Left hindlimb (tissue), 1 donor: ENCODE measurements at regions not wholly inside any gene's neighbourhood (a gene's known extent, or its start where the extent isn't known, plus 50 kb on each side); places are given as distances from the start of the nearest gene placed in this dataset.
"Not testable (repeated sequence)": the region's sequence is repeated elsewhere in the genome, so short reads cannot be mapped to it uniquely, and the experiment has no call there.

ENCODE experiments used
- DNase-seq: peaks from one replicate; pipeline ENCODE4 v3.0.0-alpha.2; 2018

DNA sequence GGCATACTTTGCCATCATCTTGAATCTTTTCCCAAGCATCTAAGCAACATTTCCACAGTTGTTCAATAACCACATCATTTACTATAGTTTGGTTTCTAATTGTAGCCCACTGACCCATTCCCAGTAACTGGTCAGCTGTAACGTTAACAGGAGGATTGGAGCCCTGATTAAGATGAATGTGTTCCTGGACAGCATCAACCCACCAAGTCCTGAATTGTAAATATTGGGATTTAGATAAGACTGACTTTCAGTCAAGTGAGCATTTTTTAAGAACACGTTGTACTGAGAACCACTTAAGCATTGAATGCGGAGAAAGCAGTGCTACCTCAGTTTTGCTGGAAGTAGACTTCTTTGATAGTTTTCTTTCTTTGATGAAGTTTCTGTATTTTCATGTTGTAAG, 53.3 kb upstream of the ARL4D start:
- DNase-seq: not testable (repeated sequence)

DNA sequence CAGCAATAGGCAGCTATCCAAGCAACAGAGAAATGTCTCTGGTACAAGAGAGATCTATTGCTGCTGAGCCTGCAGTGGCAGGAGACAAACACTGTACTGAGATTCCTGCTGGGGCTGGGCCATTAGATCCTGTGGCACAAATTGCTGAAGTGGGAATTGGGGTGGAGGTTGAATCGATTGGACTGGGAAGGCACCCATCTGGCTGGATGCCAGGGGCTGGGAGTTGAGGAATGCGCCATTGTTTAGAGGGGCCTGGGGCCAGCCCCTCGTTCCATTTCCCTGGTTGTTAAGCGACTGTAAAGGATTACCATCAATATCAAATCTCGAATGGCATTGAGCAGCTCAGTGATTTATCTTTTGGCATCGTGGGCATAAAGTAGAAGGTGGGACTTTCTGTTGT, 54.1 kb upstream of the ARL4D start:
- no peak for DNase-seq

DNA sequence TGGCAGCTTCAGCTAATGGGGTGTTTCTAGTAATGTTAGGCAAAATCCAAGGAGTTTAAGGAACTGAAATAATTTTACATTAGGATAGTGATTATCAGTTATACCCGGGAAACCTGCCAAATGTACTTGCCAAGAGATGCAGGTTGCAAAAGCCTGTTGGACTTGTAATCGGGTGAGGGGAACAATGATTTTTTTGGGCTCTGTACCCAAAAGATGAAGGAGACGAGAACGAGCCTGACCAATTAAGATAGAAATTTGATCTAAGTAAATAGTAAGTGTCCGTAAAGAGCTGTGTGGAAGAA, 56.3 kb upstream of the ARL4D start:
- no peak for DNase-seq

- no peak for DNase-seq
Measured at GRCh38 chr17:43341715-43342588, 56.8 kb upstream of the ARL4D start.

DNA sequence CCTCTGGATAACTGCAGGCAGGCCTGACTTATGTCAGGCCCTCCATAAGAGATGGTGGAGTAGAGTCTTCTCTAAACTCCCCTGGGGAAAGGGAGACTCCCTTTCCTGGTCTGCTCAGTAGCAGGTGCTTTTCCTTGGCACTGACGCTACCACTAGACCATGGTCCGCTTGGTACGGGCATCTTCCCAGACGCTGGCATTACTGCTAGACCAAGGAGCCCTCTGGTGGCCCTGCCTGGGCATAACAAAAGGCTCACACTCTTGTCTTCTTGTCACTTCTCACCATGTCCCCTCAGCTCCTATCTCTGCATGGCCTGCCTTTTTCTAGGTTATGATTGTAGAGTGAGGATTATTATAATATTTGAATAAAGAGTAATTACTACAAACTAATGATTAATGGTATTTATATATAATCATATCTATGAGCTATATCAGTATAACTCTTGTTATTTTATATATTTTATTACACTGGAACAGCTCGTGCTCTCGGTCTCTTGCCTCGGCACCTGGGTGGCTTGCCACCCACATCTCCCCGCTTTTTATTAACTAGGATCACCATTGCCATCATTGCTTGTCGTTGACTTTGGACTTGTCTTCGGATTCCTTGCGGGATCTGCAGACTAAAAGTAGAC, 59.8 kb upstream of the ARL4D start:
- DNase-seq: peak; percentile 74

GRCh38 chr17:43337684-43338428, 60.9 kb upstream of the ARL4D start:
- no peak for DNase-seq

- no peak for DNase-seq
Measured at GRCh38 chr17:43334738-43335402, 63.9 kb upstream of the ARL4D start.

GRCh38 chr17:43333433-43333943, 65.3 kb upstream of the ARL4D start:
- DNase-seq: no peak

GRCh38 chr17:43332230-43332629, 66.6 kb upstream of the ARL4D start:
- no peak for DNase-seq

- no peak for DNase-seq
Measured at GRCh38 chr17:43330876-43331639, 67.7 kb upstream of the ARL4D start.

- no peak for DNase-seq
Measured at GRCh38 chr17:43329183-43329582, 69.6 kb upstream of the ARL4D start.

- DNase-seq: no peak
Measured at GRCh38 chr17:43328650-43329049, 70.1 kb upstream of the ARL4D start.

GRCh38 chr17:43327834-43328420, 70.9 kb upstream of the ARL4D start:
- DNase-seq: no peak

DNA sequence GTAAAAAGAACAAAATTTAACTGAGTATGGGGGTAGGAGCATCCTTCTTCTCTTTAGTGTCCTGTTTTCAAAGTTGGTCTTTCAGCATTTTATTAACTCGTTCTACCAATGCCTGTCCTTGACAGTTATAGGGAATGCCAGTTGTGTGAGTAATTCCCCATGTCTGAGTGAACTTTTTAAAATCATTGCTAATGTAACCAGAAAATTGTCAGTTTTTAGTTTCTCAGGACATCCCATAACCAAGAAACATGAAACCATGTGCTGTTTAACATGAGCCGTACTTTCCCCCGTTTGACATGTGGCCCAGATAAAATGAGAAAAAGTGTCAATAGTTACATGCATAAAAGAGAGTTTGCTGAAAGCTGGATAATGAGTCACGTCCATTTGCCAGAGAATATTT, 71.4 kb upstream of the ARL4D start:
- no peak for DNase-seq

DNA sequence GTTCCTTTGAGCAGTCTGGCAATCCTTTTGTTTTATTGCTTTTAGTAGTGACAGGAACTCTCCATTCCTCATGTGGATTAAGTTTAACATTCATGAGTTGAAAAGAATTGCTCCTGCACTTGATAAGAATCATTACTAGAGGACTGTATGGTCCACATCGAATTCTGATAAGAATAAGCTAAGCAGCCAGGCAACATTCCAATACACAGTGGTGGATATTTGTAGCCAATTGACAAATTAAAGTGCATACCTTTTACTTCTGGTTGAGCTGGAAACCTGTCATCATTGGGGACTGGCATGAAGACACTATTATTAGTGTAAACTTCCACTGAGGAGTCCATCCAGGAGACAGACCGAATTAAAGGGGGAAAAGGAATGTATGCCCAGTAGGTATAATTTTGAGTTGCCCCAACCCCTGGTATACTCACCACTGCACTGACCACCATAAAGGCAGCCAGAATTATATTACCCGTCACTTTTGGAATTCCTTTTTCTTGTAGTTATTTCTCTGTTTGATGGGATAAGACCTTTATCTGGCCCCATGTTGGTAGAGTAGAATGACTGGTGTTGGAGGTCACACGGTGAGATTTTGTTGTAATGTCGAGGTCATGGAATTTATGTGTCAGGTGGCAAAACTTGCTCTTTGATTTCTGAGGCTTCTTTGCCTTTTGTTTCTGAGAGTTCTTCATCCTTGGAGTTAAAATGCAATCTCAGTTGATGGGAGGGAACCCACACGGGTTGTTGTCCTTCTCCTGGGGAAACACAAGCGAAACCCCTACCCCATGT, 72.1 kb upstream of the ARL4D start:
- DNase-seq: no peak

DNA sequence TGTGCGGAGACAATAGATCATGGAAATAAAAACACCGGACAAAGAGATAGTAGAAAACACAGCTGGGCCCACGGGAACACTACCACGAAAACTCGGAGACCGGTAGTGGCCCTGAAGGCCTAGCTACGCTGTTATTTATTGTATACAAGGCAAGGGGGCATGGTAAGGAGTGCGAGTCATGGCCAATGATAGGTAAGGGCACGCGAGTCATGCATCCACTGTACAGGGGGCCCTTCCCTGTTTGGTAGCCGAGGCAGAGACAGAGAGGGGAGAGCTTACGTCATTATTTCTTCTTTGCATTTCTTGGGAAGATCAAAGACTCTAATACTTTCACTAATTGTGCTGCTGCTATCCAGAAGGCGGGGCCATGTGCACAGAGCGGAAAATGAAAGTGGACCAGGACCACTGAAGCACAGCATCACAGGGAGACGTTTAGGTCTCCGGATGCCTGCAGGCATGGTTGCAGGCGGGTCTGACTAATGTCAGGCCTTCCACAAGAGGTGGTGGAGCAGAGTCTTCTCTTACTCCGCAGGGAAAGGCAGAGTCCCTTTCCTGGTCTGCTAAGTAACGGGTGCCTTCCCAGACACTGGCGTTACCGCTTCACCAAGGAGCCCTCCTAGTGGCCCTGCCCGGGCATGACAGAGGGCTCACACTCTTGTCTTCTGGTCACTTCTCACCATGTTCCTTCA, 74.4 kb upstream of the ARL4D start:
- DNase-seq: no peak

GRCh38 chr17:43319293-43320124, 79.3 kb upstream of the ARL4D start:
- DNase-seq: no peak

DNA sequence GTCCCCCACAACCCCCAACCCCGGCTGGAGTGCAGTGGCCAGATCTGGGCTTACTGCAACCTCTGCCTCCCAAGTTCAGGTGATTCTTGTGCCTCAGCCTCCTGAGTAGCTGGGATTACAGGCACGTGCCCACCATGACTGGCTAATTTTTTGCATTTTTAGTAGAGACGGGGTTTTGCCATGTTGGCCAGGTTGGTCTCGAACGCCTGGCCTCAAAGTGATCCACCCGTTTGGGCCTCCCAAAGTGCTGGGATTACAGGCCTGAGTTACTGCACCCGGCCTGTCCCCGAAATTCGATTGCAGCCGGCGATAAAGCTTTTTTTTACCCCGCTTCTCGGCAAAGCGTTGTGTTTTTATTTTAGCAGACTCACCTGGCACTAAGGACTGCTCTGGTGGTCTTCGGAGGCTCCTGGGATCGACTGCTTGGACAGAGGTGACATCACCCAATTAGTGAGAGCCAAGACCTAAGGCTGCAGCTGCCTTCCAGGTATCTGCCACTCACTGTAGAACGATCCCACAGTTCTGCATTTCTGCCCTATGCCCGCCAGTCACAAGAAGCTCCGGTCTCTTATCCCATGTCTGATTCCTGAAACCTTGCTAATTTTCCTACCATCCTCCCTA, 82.2 kb upstream of the ARL4D start:
- no peak for DNase-seq
